Rectal smooth muscle tissue (tissue), 1 donor: ENCODE measurements at regions not wholly inside any gene's neighbourhood (a gene's known extent, or its start where the extent isn't known, plus 50 kb on each side); places are given as distances from the start of the nearest gene placed in this dataset.

Source experiments
- H3K27ac ChIP-seq: one replicate; pipeline ENCODE4 v1.7.0; 2013; ENCODE audit warnings: low read depth, low read length, inconsistent platforms
- H3K27me3 ChIP-seq: one replicate; pipeline ENCODE4 v1.7.0; 2013; ENCODE audit warnings: low read length; ENCODE audit not compliant: control insufficient read depth, insufficient read depth
- H3K36me3 ChIP-seq: one replicate; pipeline ENCODE4 v1.7.0; 2013; ENCODE audit warnings: low read length; ENCODE audit not compliant: control insufficient read depth, insufficient read depth
- H3K4me1 ChIP-seq: one replicate; pipeline ENCODE4 v1.7.0; 2013; ENCODE audit warnings: low read length; ENCODE audit not compliant: control insufficient read depth, insufficient read depth
- H3K4me3 ChIP-seq: one replicate; pipeline ENCODE4 v1.7.0; 2013; ENCODE audit warnings: low read length
- H3K9ac ChIP-seq: one replicate; pipeline ENCODE4 v1.7.0; 2013; ENCODE audit warnings: low read length

DNA sequence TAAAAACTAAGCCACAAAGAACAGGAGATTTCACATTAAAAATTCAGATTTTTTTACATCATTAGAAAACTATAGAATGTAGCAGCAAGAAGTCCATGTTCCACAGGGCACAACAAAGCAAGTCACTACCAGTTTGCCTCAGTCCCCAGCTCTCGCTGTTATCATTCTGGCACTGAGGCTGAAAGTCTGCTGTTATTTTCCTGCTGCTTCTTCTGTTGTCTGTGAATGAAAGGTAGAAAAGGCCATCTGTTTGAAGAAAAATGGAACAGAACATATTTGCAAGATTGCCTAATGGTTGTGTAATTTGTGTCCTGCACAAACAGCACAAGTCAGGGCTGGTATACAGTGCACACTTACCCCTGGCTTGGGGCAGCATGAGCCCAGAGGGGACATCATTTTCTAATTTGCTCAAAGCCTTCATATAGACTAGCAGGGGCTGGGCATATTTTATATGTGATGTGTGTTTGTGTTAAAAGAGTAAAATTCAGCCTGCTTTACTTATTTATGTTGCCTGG, 105.6 kb upstream of the COG2 start:
- H3K4me3 ChIP-seq, result no peak overlapping the region
- H3K27me3 ChIP-seq, result no peaks in the 10 kb centered on the region
- no peaks in the 10 kb centered on the region for H3K36me3 ChIP-seq
- H3K27ac ChIP-seq, result no peak overlapping the region
- H3K4me1 ChIP-seq, result no peaks in the 10 kb centered on the region
- no peak overlapping the region for H3K9ac ChIP-seq

GRCh38 chr1:230534224-230534623, 108.1 kb upstream of the COG2 start:
- no peaks in the 10 kb centered on the region for H3K4me1 ChIP-seq
- H3K27ac ChIP-seq, result no peak overlapping the region
- no peak overlapping the region for H3K4me3 ChIP-seq
- H3K9ac ChIP-seq, result no peak overlapping the region
- no peaks in the 10 kb centered on the region for H3K27me3 ChIP-seq
- H3K36me3 ChIP-seq, result no peaks in the 10 kb centered on the region

DNA sequence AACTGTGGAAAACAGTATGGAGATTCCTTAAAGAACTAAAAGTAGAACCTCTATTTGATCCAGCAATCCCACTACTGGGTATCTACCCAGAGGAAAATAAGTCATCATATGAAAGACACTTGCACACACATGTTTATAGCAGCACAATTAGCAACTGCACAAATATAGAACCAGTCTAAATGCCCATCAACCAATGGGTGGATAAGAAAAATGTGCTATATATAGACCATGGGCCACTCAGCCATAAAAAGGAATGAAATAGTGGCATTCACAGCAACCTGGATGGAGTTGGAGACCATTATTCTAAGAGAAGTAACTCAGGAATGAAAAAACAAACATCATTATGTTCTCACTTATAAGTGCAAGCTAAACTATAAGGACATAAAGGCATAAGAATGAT, 105.0 kb upstream of the PGBD5 start:
- Histone ChIP-seq H3K36me3 (no peaks in the 10 kb centered on the region), H3K4me3 (no peak overlapping the region), H3K27ac (no peak overlapping the region), H3K9ac (no peak overlapping the region), H3K4me1 (no peaks in the 10 kb centered on the region), H3K27me3 (no peaks in the 10 kb centered on the region)

DNA sequence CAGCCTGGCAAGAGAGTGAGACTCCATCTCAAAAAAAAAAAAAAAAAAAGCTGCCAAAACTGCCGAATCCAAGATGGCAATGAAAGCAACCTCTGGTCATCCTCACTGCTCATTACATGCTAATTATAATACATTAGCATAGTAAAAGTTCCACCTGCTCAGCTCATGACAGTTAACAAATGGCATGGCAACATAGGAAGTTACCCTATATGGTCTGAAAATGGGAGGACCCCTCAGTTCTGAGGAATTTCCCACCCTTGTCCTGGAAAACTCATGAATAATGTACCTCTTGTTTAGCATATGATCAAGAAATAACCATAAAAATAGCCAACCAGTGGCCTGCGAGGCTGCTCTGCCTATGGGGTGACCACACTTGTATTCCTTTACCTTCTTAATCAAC, 93.1 kb upstream of the PGBD5 start:
- Histone ChIP-seq H3K4me3 (no peak overlapping the region), H3K9ac (no peak overlapping the region), H3K4me1 (no peaks in the 10 kb centered on the region), H3K27me3 (no peaks in the 10 kb centered on the region), H3K27ac (no peak overlapping the region), H3K36me3 (no peaks in the 10 kb centered on the region)

DNA sequence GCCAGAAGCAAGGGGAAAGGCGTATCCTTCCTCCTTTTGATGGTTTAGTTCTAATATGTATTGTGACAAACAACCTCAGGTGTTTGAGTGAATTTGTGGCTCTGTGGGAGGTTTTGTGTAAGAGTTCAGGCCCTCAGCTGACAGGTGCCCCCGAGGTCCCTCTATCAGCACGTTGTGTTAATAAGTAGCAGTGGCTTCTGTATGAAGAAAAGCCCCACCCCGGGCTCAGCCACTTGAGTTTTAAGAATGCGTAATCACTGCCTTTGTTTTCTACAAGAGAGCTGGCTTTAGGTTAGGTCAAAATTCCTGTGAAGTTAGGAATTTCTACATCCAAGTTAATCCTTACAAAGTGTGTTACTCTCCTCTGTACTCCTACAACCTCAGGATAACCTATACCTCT, 92.4 kb upstream of the PGBD5 start:
- Histone ChIP-seq H3K4me3 (no peak overlapping the region), H3K9ac (no peak overlapping the region), H3K27ac (no peak overlapping the region), H3K36me3 (no peaks in the 10 kb centered on the region), H3K4me1 (no peaks in the 10 kb centered on the region), H3K27me3 (no peaks in the 10 kb centered on the region)

DNA sequence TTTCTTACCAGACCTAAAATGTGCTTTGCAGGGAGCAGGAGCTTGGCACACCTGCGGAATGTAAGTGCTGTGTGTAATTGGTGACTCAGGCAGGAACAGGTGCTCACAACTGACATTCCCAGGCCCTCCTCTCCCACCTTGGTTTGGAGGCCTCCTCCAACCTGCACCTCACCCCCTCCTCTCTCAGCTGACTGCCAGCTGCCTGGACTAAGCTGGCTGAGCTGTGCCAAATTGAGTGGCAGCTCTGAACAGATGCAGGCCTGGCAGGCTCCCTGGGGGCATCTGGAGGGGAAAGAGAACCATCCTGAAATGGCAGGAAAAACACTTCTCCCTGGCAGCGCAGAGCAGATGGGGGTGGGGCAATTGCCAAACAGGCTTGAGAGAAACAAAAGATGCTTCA, 91.7 kb upstream of the PGBD5 start:
- H3K4me3 ChIP-seq, result no peak overlapping the region
- no peak overlapping the region for H3K9ac ChIP-seq
- H3K4me1 ChIP-seq, result no peaks in the 10 kb centered on the region

GRCh38 chr1:230517326-230517725, 91.2 kb upstream of the PGBD5 start:
- Histone ChIP-seq H3K4me3 (no peak overlapping the region), H3K4me1 (no peaks in the 10 kb centered on the region), H3K27me3 (no peaks in the 10 kb centered on the region), H3K9ac (no peak overlapping the region), H3K27ac (no peak overlapping the region), H3K36me3 (no peaks in the 10 kb centered on the region)

More for the DNA sequence above, 91.7 kb upstream of the PGBD5 start:
- no peak overlapping the region for H3K27ac ChIP-seq
- H3K27me3 ChIP-seq, result no peaks in the 10 kb centered on the region
- H3K36me3 ChIP-seq, result no peaks in the 10 kb centered on the region

- Histone ChIP-seq H3K27ac (no peak overlapping the region), H3K4me1 (no peaks in the 10 kb centered on the region), H3K27me3 (no peaks in the 10 kb centered on the region), H3K9ac (no peak overlapping the region), H3K36me3 (no peaks in the 10 kb centered on the region), H3K4me3 (no peak overlapping the region)
These were observed 90.8 kb upstream of the PGBD5 start for GRCh38 chr1:230516889-230517288.

DNA sequence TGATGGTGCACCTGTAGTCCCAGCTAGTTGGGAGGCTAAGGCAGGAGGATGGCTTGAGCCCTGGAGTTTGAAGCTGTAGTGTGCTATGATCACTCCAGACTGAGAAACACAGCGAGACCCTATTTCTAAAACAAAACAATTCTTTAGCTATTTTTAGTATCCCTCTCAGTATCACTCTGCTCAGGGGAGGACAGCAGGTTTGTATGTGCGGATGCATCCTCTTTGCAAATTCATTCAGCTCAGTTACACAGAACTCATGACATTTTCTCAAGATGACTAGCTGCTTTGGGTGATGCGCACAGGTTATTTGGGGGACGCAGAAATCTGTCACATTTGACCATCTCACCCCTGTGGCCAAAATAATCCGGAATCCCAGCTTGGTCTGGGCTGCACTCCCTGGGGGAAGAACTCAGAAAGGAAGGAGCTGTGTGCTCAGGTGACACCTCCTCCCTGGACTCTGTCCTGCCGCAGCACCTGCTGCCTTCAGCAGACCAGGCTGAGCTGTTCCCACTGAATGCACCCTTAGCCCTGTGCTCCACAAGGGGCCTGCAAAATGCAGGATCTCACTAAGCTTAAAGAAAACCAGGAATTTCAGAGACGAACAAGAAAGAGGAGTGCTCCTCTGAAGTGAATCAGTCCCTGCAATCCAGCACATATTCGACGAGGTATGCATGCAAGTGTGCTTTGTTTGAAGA, 89.5 kb upstream of the PGBD5 start:
- no peaks in the 10 kb centered on the region for H3K27me3 ChIP-seq
- H3K9ac ChIP-seq, result no peak overlapping the region
- no peaks in the 10 kb centered on the region for H3K4me1 ChIP-seq
- H3K4me3 ChIP-seq, result no peak overlapping the region
- no peak overlapping the region for H3K27ac ChIP-seq
- no peaks in the 10 kb centered on the region for H3K36me3 ChIP-seq

- no peak overlapping the region for H3K27ac ChIP-seq
- no peak overlapping the region for H3K9ac ChIP-seq
- H3K4me1 ChIP-seq, result no peaks in the 10 kb centered on the region
- H3K36me3 ChIP-seq, result no peaks in the 10 kb centered on the region
- H3K27me3 ChIP-seq, result no peaks in the 10 kb centered on the region
- H3K4me3 ChIP-seq, result no peak overlapping the region
These were observed 84.4 kb upstream of the PGBD5 start for GRCh38 chr1:230510496-230510895.

DNA sequence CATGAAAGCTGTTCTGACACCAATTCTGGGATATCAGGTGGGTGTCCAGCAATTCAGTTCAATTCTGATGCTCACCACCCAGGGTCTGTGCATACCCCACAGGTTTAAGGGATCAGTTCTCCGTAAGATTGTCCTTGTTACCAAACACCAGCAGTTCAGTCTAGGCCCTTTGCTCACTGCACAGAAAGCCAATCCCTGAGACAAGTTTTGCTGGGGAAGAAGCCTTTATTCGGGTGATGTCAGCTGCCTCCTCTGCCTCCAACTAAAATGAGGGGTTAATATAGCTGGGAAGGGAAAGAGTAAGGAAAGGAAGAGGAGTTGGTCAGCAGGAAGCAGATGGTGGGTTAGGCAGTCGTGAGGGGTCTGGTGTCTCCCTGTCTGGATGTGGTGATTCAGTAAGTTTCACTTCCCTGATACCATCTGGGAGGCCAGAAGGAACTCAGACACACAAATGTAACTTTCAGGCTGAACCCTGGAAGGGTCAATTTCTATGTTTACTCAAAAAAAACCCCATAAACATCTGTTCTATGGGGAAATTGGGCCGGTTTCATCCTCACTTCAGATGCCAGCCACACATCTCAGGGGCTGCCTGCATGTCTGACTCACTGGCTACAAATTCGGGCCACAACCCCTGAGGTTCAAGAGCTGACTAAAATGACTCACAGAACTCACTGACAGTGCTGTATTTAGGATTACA, 83.3 kb upstream of the PGBD5 start:
- no peak overlapping the region for H3K9ac ChIP-seq
- H3K4me3 ChIP-seq, result no peak overlapping the region
- no peak overlapping the region for H3K27ac ChIP-seq

GRCh38 chr1:230507666-230508402, 81.7 kb upstream of the PGBD5 start:
- H3K27me3 ChIP-seq, result no peaks in the 10 kb centered on the region
- no peaks in the 10 kb centered on the region for H3K4me1 ChIP-seq
- H3K9ac ChIP-seq, result no peak overlapping the region
- no peaks in the 10 kb centered on the region for H3K36me3 ChIP-seq
- H3K27ac ChIP-seq, result no peak overlapping the region
- no peak overlapping the region for H3K4me3 ChIP-seq

More for the DNA sequence above, 83.3 kb upstream of the PGBD5 start:
- no peaks in the 10 kb centered on the region for H3K27me3 ChIP-seq
- H3K4me1 ChIP-seq, result no peaks in the 10 kb centered on the region
- H3K36me3 ChIP-seq, result no peaks in the 10 kb centered on the region
